ENCODE measurements at regions not wholly inside any gene's neighbourhood (a gene's known extent, or its start where the extent isn't known, plus 50 kb on each side); places are given as distances from the start of the nearest gene placed in this dataset.

DNA sequence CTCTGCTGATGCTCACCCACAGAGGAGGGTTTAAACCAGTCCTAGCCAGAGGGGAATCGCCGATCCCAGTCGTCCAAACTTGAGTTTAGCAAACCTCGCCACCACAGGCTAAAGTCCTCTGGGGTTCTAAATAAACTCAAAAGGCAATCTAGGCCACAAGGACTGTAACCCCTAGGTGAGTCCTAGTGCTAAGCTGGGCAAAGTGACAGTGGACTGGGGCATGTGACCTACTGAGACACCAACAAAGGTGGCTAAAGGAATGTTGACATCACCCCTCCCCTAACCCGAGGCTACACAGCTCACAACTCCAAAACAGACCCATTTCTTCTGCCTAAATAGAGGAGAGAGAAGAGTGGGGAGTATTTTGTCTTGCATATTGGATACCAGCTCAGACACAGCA lies 142.8 kb upstream of the PRDX4 start:
- DNase-seq (ENCODE audit: low spot score in 2 of 2): no peak
- FAIRE-seq: no peak

DNA sequence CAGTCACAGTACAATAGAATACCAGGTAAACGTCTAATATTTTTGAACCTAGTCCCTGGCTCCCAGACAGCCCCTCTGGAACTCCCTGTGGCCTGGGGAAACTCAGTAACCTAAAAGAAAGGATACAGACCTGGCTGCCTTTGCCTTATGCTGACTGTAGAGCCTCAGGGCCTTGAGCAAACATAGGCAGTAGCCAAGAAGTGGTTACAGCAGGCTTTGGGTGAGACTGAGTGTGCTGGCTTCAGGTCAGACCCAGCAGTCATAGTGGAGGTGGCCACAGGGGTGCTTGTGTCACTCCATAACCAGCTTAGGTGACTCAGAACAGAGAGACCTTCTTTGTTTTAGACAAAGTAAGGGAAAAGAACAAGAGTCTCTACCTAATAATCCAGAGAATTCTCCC lies 141.8 kb upstream of the PRDX4 start:
- no peak for FAIRE-seq
- DNase-seq (ENCODE audit: low spot score in 2 of 2): no peak

DNA sequence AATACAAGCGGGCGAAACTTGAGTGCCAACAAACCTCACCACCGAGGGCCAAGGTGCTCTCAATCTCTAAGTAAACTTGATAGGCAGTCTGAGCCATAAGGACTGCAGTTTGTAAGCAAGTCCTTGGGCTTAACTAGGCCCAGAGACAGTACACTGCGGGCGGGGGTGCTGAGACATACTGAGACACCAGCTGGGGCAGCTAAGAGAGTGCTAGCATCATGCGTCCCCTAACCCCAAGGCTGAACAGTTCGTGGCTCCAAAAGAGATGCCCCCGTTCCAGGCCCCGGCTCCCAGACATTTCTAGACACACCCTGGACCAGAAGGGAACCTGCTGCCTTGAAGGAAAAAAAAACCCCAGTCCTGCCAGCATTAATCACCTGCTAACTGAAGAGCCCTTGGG lies 126.8 kb upstream of the PRDX4 start:
- FAIRE-seq: no peak
- no peak for DNase-seq (ENCODE audit: low spot score in 2 of 2)

DNA sequence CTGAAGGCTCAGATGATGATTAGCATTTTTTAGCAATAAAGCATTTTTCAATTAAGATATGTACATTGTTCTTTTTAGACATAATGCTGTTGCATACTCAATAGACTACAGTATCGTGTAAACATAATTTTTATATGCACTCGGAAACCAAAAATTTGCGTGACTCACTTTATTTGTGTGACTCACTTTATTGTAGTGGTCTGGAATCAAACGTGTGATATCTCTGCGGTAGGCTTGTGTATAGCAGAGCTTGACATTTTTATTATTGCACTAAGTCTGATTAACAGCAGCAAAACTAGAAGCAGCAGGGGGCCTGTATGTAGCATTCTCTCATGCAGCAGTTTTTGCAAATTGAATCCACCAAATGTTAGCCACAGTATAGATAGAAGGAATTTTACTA lies 119.1 kb upstream of the PRDX4 start:
- no peak for FAIRE-seq

DNA sequence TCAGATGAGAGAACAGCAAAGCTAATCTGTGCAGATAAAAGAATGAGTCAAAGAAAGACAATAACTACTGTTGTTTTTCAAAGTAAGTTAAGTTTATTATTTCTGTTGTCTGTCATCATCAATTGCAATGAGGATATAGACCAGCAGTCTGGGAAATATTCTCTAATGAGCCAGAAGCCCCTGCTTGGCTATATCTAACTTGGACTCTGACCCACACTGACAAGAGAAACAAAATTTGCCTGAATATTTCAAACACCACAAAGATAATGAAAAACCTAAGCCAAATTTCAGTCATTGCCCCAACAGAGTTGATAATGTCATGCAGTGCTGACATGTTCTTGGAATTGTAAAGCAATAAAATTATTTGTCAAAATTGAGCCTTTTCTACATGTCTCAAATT lies 115.0 kb upstream of the PRDX4 start:
- DNase-seq (ENCODE audit: low spot score in 2 of 2) (no peak), FAIRE-seq (no peak)

More for the DNA sequence above, 119.1 kb upstream of the PRDX4 start:
- DNase-seq (ENCODE audit: low spot score in 2 of 2): no peak

DNA sequence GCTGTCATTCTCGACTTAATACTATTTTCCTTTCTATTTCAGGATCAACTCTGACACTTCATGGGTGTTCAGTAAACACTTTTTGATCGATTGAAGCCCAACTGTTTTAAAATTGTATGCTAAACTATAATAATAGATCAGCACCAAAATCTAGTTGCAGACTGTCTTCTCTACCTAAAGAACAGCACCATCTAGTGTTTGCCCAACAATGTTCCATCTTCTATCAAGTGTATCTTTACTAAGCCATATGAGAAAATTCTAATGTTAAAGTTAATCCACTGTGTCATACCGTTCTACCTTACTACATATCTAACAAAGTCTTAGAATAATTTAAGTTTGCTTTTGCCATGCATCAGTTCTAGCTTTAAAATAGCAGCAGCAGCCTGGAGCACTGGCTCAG lies 113.0 kb upstream of the PRDX4 start:
- DNase-seq (ENCODE audit: low spot score in 2 of 2) (peak in 1 of 2 donors; percentile 0), FAIRE-seq (no peak)

DNA sequence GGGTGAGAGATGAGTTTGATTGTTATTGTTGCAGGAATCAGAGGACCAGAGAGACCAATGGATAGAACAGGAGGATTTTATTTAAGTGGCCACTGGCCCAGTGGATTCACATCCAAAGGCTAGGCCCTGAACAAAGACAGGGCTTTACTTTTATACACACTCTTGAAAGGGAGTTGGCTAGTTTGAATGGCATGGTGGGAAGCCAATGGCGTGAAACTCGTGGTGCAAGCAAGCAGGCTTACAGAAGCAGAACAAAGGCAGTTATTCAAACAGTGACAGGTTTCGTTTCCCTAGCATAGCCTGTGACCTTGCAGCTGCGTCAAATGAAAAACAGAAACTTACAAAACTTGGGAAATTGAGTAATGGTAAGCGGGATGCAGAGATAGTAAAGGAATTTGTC lies 110.2 kb upstream of the PRDX4 start:
- no peak for DNase-seq (ENCODE audit: low spot score in 2 of 2)

DNA sequence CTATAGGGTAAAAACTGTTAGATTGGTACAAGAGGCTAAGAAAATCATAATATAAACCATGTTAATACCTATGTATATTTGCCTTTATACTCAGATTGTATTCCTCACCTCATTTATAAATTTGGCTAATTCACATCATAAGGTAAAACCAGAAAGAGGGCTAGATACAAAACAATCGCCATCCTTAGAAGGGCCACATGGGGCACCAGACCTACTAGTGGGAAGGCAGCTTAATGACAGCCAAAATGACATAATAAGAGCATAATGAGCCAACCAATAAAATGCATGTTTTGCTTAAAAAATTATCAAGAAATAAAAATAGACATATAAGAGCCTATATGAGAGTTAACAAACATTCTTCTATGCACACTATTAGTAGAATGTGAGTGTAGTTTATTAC lies 107.3 kb upstream of the PRDX4 start:
- no peak for FAIRE-seq
- no peak for DNase-seq (ENCODE audit: low spot score in 2 of 2)

More for the DNA sequence above, 110.2 kb upstream of the PRDX4 start:
- FAIRE-seq: no peak

DNA sequence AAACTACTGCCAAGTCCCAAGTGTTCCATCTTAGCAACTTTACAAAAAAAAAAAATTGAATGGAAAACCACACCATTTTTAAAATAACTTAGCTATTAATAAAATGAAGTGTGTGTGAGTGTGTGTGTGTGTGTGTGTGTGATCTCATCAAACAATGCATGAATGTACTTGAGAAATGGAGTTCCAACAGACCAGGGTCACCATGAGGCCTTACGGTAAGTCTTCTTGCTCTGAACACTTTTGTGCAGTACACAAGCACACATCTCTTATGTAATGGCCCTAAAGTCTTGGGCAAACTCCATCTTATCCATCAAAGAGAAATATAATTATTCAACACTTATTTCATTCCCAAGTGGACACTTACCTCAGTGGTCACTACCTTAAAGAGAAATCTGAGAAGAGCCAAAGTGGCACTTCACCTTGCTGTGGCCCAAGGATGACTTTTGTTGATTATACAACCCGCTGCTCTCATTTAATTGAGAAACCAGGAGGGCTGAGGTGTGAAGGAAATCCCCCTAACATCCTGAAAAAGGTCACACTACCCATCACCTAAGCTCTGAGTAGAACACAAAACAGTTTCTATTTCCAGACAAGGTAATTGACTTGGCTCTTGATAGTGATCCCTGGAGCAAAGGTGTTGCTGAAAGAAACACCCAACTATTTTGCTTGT lies 96.5 kb upstream of the PRDX4 start:
- no peak for DNase-seq (ENCODE audit: low spot score in 2 of 2)
- no peak for FAIRE-seq

DNA sequence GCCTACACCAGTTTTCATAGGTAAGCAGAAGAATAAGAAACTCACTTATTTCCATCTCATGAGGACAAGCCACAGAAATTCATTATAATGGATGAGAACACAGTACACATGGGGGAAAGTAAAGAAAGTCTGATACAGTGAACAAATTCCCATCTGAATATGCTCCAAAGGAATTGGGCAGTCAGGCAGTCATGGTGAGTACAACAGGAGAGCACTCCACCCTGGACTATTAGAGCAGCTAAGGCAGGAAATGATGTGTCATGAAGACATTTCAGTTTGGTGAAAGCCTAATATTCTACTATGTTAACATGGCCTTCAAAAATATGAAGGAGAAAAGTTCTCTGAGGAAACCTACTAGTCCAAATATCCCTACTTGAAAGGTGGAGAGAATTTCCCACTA lies 92.0 kb upstream of the PRDX4 start:
- no peak for FAIRE-seq
- DNase-seq (ENCODE audit: low spot score in 2 of 2): no peak

DNA sequence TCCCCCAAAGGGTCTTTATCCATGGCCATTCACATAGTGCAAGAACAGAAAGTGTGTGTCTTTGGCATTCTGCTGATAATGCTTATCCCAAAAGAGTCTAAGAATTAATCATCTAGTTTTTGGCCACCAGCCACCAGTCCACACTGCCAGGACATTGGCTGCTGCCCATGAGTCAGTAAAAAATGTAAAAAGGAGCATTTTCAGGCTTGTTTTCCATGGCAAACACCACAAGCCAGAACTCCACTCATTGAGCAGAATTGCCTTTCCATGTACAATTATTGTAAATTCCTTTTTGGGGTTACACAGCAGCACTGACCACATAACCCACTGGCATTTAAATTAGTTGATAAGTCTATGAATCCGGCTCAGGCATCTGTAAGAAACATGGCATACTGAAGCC lies 89.2 kb upstream of the PRDX4 start:
- no peak for FAIRE-seq
- no peak for DNase-seq (ENCODE audit: low spot score in 2 of 2)

DNA sequence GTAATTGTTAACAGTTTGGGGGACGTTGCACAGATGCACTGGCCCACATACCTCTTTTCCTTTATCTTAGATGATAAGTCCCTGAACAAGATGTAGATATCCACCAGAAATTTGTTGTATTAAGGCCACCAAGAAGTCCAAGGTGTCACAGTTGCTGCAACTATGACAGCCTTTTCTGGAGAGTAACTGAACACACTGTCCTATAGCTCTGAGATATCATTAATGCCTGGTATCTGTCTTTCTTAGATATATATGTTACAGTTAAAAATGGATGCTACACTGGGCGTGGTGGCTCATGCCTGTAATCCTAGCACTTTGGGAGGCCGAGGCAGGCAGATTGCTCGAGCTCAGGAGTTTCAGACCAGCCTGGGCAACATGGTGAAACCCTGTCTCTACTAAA lies 77.8 kb upstream of the PRDX4 start:
- no peak for DNase-seq (ENCODE audit: low spot score in 2 of 2)
- no peak for FAIRE-seq

DNA sequence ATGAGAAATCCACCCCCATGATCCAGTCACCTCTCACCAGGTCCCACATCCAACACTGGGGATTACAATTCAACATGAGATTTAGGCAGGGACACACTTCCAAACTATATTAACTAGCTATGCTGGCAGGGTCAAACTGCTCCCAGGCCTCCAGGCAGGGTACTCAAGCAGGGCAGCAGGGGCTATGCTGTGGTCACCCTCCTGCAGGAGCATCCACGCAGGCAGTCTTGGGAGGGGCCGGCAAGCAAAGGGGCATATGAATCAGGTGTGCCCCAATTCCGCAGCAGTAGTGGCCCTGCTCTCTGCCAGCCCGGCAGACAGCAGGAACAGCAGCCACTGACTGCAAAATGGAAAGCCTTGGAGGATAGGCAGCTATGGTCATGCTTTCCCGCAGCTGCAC lies 74.6 kb upstream of the PRDX4 start:
- no peak for DNase-seq (ENCODE audit: low spot score in 2 of 2)
- no peak for FAIRE-seq

DNA sequence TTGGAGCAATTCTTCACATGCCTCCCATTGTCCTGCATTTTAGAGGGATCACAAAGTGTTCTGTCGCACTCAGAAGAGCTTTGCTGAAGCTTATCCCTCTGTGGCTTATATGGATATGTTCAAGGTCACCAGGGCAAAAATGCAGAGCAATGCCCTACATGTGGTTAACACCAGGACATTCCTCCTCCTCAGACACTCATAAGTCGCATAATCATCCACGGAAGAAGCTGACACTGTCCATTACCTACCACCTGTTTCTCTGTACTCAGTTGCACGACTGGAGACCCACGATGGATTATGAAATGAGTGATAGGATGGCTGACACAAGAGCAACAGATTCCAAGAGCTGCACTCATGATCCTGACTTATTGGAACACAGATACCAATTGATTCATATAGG lies 68.7 kb upstream of the PRDX4 start:
- DNase-seq (ENCODE audit: low spot score in 2 of 2) (no peak), FAIRE-seq (no peak)

DNA sequence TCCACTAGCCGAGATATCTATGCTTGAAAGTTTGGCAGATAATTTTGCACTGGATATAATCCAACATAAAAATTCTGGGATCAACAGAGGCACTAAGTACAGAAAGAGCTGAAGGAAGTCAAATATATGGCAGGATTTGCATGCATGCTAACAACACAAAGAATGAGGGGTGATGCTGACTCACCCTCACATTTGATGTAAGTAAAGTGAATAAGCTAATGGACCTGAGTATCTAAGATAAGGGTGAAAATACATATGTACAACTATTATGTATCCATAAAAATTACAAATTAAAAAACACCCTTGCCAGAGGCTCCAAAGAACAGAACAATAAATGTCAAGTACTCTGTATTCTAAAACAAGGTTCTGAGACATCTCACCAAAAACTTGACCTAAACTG lies 63.8 kb upstream of the PRDX4 start:
- no peak for FAIRE-seq
- DNase-seq (ENCODE audit: low spot score in 2 of 2): no peak

DNA sequence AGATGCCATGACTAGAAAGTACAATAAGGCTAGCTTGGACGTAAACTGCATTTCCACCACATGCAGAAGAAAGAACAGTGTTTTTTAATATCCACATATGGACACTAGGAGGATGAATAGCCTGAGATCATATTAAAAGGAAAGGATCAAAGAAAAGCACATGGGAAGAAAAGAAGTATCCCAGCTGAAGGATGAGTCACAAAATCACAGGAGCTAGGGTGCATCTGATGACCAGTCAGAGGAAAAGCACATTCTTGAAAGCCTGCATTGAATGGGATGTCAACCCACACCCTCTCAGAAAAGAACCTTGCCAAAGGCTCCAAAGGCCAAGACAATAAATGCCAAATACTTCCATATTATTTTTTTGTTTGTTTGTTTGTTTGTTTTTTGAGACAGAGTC lies 56.8 kb upstream of the PRDX4 start:
- DNase-seq (ENCODE audit: low spot score in 2 of 2): no peak
- no peak for FAIRE-seq

DNA sequence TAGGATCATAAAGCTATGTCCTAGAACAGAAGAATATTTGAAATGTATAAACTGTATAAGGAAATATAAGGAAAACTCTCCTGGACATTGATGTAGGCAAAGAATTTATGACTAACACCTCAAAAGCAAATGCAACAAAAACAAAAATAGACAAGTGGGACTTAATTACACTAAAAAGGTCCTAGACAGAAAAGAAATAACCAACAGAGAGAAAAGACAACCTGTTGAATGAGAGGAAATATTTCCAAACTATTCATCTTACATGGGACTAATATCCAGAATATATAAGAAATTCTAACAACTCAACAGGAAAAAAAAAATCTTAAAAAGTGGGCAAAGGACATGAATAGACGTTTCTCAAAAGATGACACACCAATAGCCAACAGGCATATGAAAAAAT lies 54.4 kb upstream of the PRDX4 start:
- DNase-seq (ENCODE audit: low spot score in 2 of 2) (no peak), FAIRE-seq (no peak)

DNA sequence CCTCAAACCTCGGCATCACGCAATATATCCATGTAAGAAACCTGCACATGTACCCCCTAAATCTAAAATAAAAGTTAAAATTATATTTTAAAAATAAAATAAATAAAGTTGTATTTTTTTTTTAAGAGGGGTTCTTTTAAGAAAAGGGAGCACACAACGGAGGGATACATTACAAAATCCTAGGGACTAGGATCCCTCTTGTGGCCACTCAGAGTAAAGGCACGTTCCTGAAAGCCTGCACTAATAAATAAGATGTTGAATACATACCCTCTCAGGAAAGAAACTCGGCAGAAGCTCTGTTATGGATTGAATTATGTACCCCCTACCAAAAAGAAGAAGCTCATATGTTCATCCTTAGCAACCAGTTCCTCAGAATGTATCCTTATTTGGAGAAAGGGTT lies 50.9 kb upstream of the PRDX4 start:
- FAIRE-seq (no peak), DNase-seq (ENCODE audit: low spot score in 2 of 2) (peak in 1 of 2 donors; percentile 12)
